DMS53 treated with DMSO at 0.1 percent for 48 hours (cell line): ENCODE measurements at regions not wholly inside any gene's neighbourhood (a gene's known extent, or its start where the extent isn't known, plus 50 kb on each side); places are given as distances from the start of the nearest gene placed in this dataset.
A peak's percentile ranks its signal among the peaks of the same experiment; 100 is the strongest.

Source experiments
- DNase-seq: peaks from one replicate; lab custom pipeline; 2025; ENCODE audit not compliant: unreplicated experiment; lab: John Stamatoyannopoulos, UW

GRCh38 chr5:143665866-143666265 lies 146.1 kb upstream of the HMHB1 start:
- no peak for DNase-seq

GRCh38 chr5:143664623-143665022 lies 147.3 kb upstream of the HMHB1 start:
- no peak for DNase-seq

- no peak for DNase-seq
These were observed 148.1 kb upstream of the HMHB1 start for GRCh38 chr5:143663872-143664271.

GRCh38 chr5:143662020-143662419 lies 149.9 kb upstream of the HMHB1 start:
- DNase-seq = peak; percentile 59

- no peak for DNase-seq
These were observed 151.3 kb upstream of the HMHB1 start for GRCh38 chr5:143660625-143661024.

GRCh38 chr5:143659599-143660238 lies 152.2 kb upstream of the HMHB1 start:
- peak; percentile 65 for DNase-seq

- no peak for DNase-seq
These were observed 153.0 kb upstream of the HMHB1 start for GRCh38 chr5:143658956-143659355.

GRCh38 chr5:143657647-143658285 lies 154.2 kb upstream of the HMHB1 start:
- DNase-seq = peak; percentile 87

GRCh38 chr5:143653766-143654282 lies 158.1 kb upstream of the HMHB1 start:
- no peak for DNase-seq

GRCh38 chr5:143653256-143653655 lies 158.7 kb upstream of the HMHB1 start:
- DNase-seq = no peak

GRCh38 chr5:143652108-143652700 lies 159.8 kb upstream of the HMHB1 start:
- DNase-seq = no peak

- DNase-seq = no peak
These were observed 161.9 kb upstream of the HMHB1 start for GRCh38 chr5:143649937-143650621.

- no peak for DNase-seq
These were observed 163.3 kb upstream of the HMHB1 start for GRCh38 chr5:143648696-143649095.

GRCh38 chr5:143646961-143647360 lies 165.0 kb upstream of the HMHB1 start:
- DNase-seq = peak; percentile 86

- DNase-seq = no peak
These were observed 166.6 kb upstream of the HMHB1 start for GRCh38 chr5:143645356-143645755.

GRCh38 chr5:143644727-143645126 lies 167.2 kb upstream of the HMHB1 start:
- no peak for DNase-seq

- no peak for DNase-seq
These were observed 169.2 kb upstream of the HMHB1 start for GRCh38 chr5:143642791-143643190.

GRCh38 chr5:143641549-143642355 lies 170.2 kb upstream of the HMHB1 start:
- DNase-seq = no peak

GRCh38 chr5:143638654-143639053 lies 173.3 kb upstream of the HMHB1 start:
- peak; percentile 58 for DNase-seq

- no peak for DNase-seq
These were observed 174.9 kb upstream of the HMHB1 start for GRCh38 chr5:143636931-143637528.
